ENCODE measurements at regions not wholly inside any gene's neighbourhood (a gene's known extent, or its start where the extent isn't known, plus 50 kb on each side); places are given as distances from the start of the nearest gene placed in this dataset.

DNA sequence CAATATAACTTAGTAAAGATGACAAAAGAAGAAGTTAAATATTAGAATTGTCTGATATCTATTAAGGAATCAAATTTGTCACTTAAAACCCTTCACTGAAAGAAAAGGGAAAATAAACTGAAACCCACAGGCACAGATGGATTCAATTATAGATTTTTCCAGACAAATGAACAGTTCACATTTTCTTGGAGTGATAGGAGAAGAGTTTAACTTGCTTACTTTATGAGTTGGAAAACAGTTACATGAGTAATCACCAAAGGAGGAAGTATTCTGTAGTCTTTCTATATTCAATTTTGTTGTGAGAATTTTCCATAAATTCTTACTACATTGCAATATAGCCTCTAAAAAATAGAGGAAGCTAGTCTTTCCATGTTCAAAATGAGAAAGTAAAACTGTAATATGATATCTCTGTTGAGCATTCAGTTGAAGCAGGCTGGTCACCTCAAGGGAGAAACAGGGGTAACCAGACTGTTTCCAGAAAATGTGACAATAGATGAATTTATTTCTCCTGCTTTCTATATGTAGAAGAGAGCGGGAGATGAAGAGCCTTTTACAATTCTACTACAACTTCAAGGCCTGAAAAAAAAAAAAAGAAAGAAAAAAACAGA is 330.3 kb upstream of the EPHA5 start:
- TF ChIP-seq, protein P1, sequence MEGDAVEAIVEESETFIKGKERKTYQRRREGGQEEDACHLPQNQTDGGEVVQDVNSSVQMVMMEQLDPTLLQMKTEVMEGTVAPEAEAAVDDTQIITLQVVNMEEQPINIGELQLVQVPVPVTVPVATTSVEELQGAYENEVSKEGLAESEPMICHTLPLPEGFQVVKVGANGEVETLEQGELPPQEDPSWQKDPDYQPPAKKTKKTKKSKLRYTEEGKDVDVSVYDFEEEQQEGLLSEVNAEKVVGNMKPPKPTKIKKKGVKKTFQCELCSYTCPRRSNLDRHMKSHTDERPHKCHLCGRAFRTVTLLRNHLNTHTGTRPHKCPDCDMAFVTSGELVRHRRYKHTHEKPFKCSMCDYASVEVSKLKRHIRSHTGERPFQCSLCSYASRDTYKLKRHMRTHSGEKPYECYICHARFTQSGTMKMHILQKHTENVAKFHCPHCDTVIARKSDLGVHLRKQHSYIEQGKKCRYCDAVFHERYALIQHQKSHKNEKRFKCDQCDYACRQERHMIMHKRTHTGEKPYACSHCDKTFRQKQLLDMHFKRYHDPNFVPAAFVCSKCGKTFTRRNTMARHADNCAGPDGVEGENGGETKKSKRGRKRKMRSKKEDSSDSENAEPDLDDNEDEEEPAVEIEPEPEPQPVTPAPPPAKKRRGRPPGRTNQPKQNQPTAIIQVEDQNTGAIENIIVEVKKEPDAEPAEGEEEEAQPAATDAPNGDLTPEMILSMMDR (IDR thresholded peaks at IDR 0.05) = no peak
- no peak for TF ChIP-seq POLR2A (IDR thresholded peaks at IDR 0.05)
